Thyroid gland (tissue), 4 donors: ENCODE measurements at regions not wholly inside any gene's neighbourhood (a gene's known extent, or its start where the extent isn't known, plus 50 kb on each side); places are given as distances from the start of the nearest gene placed in this dataset.

Experiments used
- CTCF ChIP-seq, 6 experiments: fragments of 200-600 bp in 3 of 6; fragments of 450-650 bp in 3 of 6; sonication (generic) in 3 of 6; IDR thresholded peaks; one replicate each; pipeline ENCODE4 v1.5.1; 2016 to 2019; ENCODE audit warnings: antibody characterized with exemption in 6 of 6, mild to moderate bottlenecking in 2 of 6, inconsistent platforms in 1 of 6, moderate library complexity in 1 of 6
- POLR2A ChIP-seq, 2 donors: fragments of 450-650 bp; IDR thresholded peaks; one replicate each; pipeline ENCODE4 v1.6.1; 2017; ENCODE audit warnings: antibody characterized with exemption in 2 of 2, mild to moderate bottlenecking in 2 of 2, moderate library complexity in 1 of 2

DNA sequence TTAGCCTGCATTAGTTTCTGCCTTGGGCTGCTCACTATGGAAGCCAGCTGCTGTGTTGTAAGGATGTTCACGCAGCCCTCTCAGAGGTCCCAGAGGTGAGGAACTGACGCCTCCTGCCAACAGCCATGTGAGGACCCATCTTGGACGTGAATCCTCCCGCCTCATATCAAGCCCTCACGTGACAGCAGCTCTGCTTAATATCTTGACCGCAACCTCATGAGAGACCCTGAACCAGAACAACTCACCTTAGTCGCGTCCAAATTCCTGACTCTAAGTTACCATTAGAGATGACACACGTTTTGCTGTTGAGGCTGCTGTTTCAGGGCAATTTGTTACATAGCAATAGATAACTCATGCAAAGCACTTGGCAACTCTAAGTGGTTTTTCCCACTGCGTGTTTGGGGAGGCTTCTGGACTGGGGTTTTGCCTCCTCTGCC lies 97.7 kb downstream of the TMEM17 start:
- no peak for TF ChIP-seq CTCF (IDR thresholded peaks at IDR 0.05)
- TF ChIP-seq POLR2A (IDR thresholded peaks at IDR 0.05) = no peak
